Psoas muscle (tissue), 7 donors: ENCODE measurements at regions not wholly inside any gene's neighbourhood (a gene's known extent, or its start where the extent isn't known, plus 50 kb on each side); places are given as distances from the start of the nearest gene placed in this dataset.

Experiments
- ATAC-seq, 4 donors: fragments of 200-7000 bp; cut with Tn5 transposase; one replicate each; pipeline ENCODE4 v1.9.1; 2020; ENCODE audit warnings: moderate library complexity in 3 of 4, mild to moderate bottlenecking in 2 of 4
- DNase-seq, 2 donors: peaks; one replicate each; pipeline ENCODE4 v3.0.0-alpha.2; 2020
- H3K27ac ChIP-seq: fragments of 200-600 bp; one replicate; pipeline ENCODE4 v1.8.0; 2022
- H3K27me3 ChIP-seq, 3 donors: fragments of 200-600 bp in 1 of 3; one replicate each; pipeline versions ENCODE4 v1.6.1 to v1.8.0; 2013 to 2022; ENCODE audit warnings: low read length in 2 of 3, mild to moderate bottlenecking in 2 of 3, moderate library complexity in 1 of 3; ENCODE audit not compliant: insufficient read depth in 3 of 3
- H3K36me3 ChIP-seq, 2 donors: fragments of 200-600 bp in 1 of 2; one replicate each; pipeline versions ENCODE4 v1.6.1 to v1.8.0; 2013 to 2022; ENCODE audit warnings: low read depth in 1 of 2, mild to moderate bottlenecking in 1 of 2, moderate library complexity in 1 of 2; ENCODE audit not compliant: insufficient read depth in 1 of 2
- H3K4me1 ChIP-seq: fragments of 200-600 bp; one replicate; pipeline ENCODE4 v1.8.0; 2022
- H3K4me3 ChIP-seq: fragments of 200-600 bp; one replicate; pipeline ENCODE4 v1.8.0; 2022; ENCODE audit warnings: mild to moderate bottlenecking
- H3K9me3 ChIP-seq: fragments of 200-600 bp; one replicate; pipeline ENCODE4 v1.8.0; 2022
- CTCF ChIP-seq: fragments of 200-600 bp; IDR thresholded peaks from one replicate; pipeline ENCODE4 v1.8.0; 2022; ENCODE audit warnings: antibody characterized with exemption
- WGBS, 3 donors: extraction: QIAGEN DNeasy Blood & Tissue Kit; methylation state at CpG; one replicate each; pipeline versions ENCODE4 v1.1.6 to v1.1.7; 2013; 5-methylcytosine and 5-hydroxymethylcytosine counted together
- intact Hi-C, 2 donors: fragments of 100-400 bp; cut with DNase I; formaldehyde crosslinking; loops; one replicate each; pipeline versions ENCODE4 v1.11.0 to v1.14.2; 2022
- donor health status: healthy with polysubstance abuse.
- donor health status: DM: no; HTN: no; CAD: no; lungs with moderate emphysema.
- donor health status: Bipolar disorder and iron deficiency.
- donor health status: healthy.
- donor health status: DM: yes; HTN: yes; CAD: no.
- donor health status: DM: no; HTN: no; CAD: no.
- donor health status: DM: yes; HTN: yes; CAD: no.

GRCh38 chrX:26909728-26910127, 553.4 kb downstream of the PPP4R3C start:
- DNase-seq (no peak), ATAC-seq (no peak)
- 52 to 65% (median 63%) methylated on average over 2 of the region's 2 CpGs for WGBS, 3 donors
- no peak for TF ChIP-seq CTCF
- no peaks in the 10 kb centered on the region for H3K4me1 ChIP-seq
- H3K4me3 ChIP-seq, result no peak overlapping the region
- intact Hi-C loops, result no loop called here
- H3K9me3 ChIP-seq, result no peaks in the 10 kb centered on the region
- H3K27me3 ChIP-seq, result no peaks in the 10 kb centered on the region
- no peak overlapping the region for H3K27ac ChIP-seq
- no peaks in the 10 kb centered on the region for H3K36me3 ChIP-seq

GRCh38 chrX:26908218-26908617, 554.9 kb downstream of the PPP4R3C start:
- H3K27ac ChIP-seq, result no peak overlapping the region
- no peak overlapping the region for H3K4me3 ChIP-seq
- no peaks in the 10 kb centered on the region for H3K4me1 ChIP-seq
- H3K27me3 ChIP-seq, result peaks cover 0 to 5% (median 0%) of the 10 kb centered on the region in 3 donors
- WGBS, 3 donors, result 45 to 89% (median 88%) methylated on average over 1 of the region's 1 CpG
- intact Hi-C loops, result no loop called here
- no peak for ATAC-seq
- no peaks in the 10 kb centered on the region for H3K9me3 ChIP-seq
- no peaks in the 10 kb centered on the region for H3K36me3 ChIP-seq
- no peak for DNase-seq
- no peak for TF ChIP-seq CTCF

DNA sequence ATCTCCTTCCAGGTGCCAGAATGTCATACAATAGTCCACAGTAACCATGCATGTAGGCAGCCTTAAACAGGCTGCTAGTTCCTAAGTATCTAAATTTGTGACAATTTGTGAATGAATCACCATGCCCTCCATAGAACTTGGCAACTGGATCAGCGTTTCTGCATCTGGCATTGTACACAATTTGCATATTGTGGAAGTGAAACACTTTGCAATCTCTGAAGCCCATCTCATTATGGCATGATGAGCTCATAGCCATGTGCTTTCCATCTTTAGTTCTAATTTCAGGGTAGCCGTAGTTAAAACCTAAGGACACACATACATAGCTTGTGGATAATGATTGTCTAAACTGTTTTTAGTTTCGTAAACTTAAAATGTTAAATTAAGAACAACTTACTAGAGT, 573.6 kb downstream of the PPP4R3C start:
- TF ChIP-seq CTCF, result no peak
- ATAC-seq (no peak), DNase-seq (no peak)
- peaks cover 6% of the 10 kb centered on the region for H3K9me3 ChIP-seq
- no peaks in the 10 kb centered on the region for H3K4me1 ChIP-seq
- H3K4me3 ChIP-seq, result no peak overlapping the region
- H3K36me3 ChIP-seq, result no peaks in the 10 kb centered on the region
- H3K27ac ChIP-seq, result no peak overlapping the region
- WGBS, 3 donors, result 65 to 91% (median 83%) methylated on average over 3 of the region's 3 CpGs
- intact Hi-C loops, result no loop called here
- H3K27me3 ChIP-seq, result no peaks in the 10 kb centered on the region

- 90 to 100% (median 94%) methylated on average over 3 to 29 of the region's 29 CpGs for WGBS, 3 donors
- no peak overlapping the region for H3K4me3 ChIP-seq
- H3K27me3 ChIP-seq, result no peaks in the 10 kb centered on the region
- H3K27ac ChIP-seq, result no peak overlapping the region
- no peaks in the 10 kb centered on the region for H3K4me1 ChIP-seq
- no peak for TF ChIP-seq CTCF
- H3K9me3 ChIP-seq, result no peaks in the 10 kb centered on the region
- intact Hi-C loops, result no loop called here
- DNase-seq, result no peak
- no peak for ATAC-seq
- H3K36me3 ChIP-seq, result no peaks in the 10 kb centered on the region
Observed at GRCh38 chrX:26873736-26874135, 589.4 kb downstream of the PPP4R3C start.

GRCh38 chrX:26871967-26872366, 591.2 kb downstream of the PPP4R3C start:
- 46 to 88% (median 57%) methylated on average over 1 of the region's 1 CpG for WGBS, 3 donors
- intact Hi-C loops, result no loop called here
- no peak for DNase-seq

More at GRCh38 chrX:26871967-26872366, 591.2 kb downstream of the PPP4R3C start:
- no peak overlapping the region for H3K4me3 ChIP-seq
- H3K4me1 ChIP-seq, result no peaks in the 10 kb centered on the region
- H3K36me3 ChIP-seq, result no peaks in the 10 kb centered on the region
- no peak for ATAC-seq
- no peak for TF ChIP-seq CTCF
- H3K27ac ChIP-seq, result no peak overlapping the region
- H3K9me3 ChIP-seq, result no peaks in the 10 kb centered on the region
- no peaks in the 10 kb centered on the region for H3K27me3 ChIP-seq
